Calu3 (cell line): ENCODE measurements at regions not wholly inside any gene's neighbourhood (a gene's known extent, or its start where the extent isn't known, plus 50 kb on each side); places are given as distances from the start of the nearest gene placed in this dataset.
"Not testable (repeated sequence)": the region's sequence is repeated elsewhere in the genome, so short reads cannot be mapped to it uniquely, and the experiment has no call there.

ENCODE experiments used
- BruUV-seq: library from RNA; stranded (reverse); fragments of 400-500 nt; replicated peaks from 2 replicates; lab custom pipeline; 2021; lab: Mats Ljungman, UMichigan
- CTCF ChIA-PET: fragments of 300-600 bp; sonication (Branson Sonifier 250); formaldehyde crosslinking; loops from one replicate; lab custom pipeline; 2022; ENCODE audit warnings: antibody characterized with exemption; lab: Charles Lee
- DNase-seq: peaks from one replicate; pipeline ENCODE4 v3.0.0; 2022
- H3K27ac Mint-ChIP-seq: one replicate; pipeline ENCODE4 v1.8.0; 2022; ENCODE audit warnings: mixed read lengths; ENCODE audit not compliant: unreplicated experiment
- H3K27me3 Mint-ChIP-seq: one replicate; pipeline ENCODE4 v1.8.0; 2022; ENCODE audit warnings: mixed read lengths; ENCODE audit not compliant: unreplicated experiment
- H3K36me3 Mint-ChIP-seq: one replicate; pipeline ENCODE4 v1.8.0; 2022; ENCODE audit warnings: mild to moderate bottlenecking, moderate library complexity, mixed read lengths; ENCODE audit not compliant: insufficient read depth, unreplicated experiment
- H3K4me1 Mint-ChIP-seq: one replicate; pipeline ENCODE4 v1.8.0; 2022; ENCODE audit warnings: mild to moderate bottlenecking, low read depth, mixed read lengths; ENCODE audit not compliant: unreplicated experiment
- H3K4me3 Mint-ChIP-seq: one replicate; pipeline ENCODE4 v1.8.0; 2022; ENCODE audit warnings: mild to moderate bottlenecking, low read depth, moderate library complexity, mixed read lengths; ENCODE audit not compliant: unreplicated experiment
- H3K9me3 Mint-ChIP-seq: one replicate; pipeline ENCODE4 v1.8.0; 2022; ENCODE audit warnings: low read depth, mixed read lengths; ENCODE audit not compliant: unreplicated experiment
- CTCF ChIP-seq: fragments of 200-600 bp; IDR thresholded peaks from one replicate; pipeline ENCODE4 v1.8.0; 2022; ENCODE audit warnings: antibody characterized with exemption; ENCODE audit not compliant: unreplicated experiment
- intact Hi-C: fragments of 100-400 bp; cut with micrococcal nuclease; formaldehyde crosslinking; loops from one replicate; pipeline ENCODE4 v1.10.0; 2022; ENCODE audit not compliant: unreplicated experiment

- TF ChIP-seq CTCF = no peak
- Mint-ChIP-seq H3K27ac (no peak overlapping the region), H3K9me3 (no peaks in the 10 kb centered on the region), H3K36me3 (no peaks in the 10 kb centered on the region), H3K4me1 (no peaks in the 10 kb centered on the region), H3K4me3 (no peak overlapping the region), H3K27me3 (no peaks in the 10 kb centered on the region)
- no peak for DNase-seq
- CTCF ChIA-PET = no interaction called here
- no TSS peak for BruUV-seq
- intact Hi-C loops = no loop called here
These were observed 300.5 kb upstream of the PABPC4L start for GRCh38 chr4:134501973-134502643.

- H3K4me3 Mint-ChIP-seq, DNase-seq, H3K9me3 Mint-ChIP-seq, H3K4me1 Mint-ChIP-seq, CTCF ChIA-PET, intact Hi-C loops, H3K27me3 Mint-ChIP-seq, H3K27ac Mint-ChIP-seq, BruUV-seq, H3K36me3 Mint-ChIP-seq: not testable (repeated sequence)
These were observed 299.9 kb upstream of the PABPC4L start for GRCh38 chr4:134501488-134501887.

GRCh38 chr4:134499074-134499473 is 297.5 kb upstream of the PABPC4L start:
- intact Hi-C loops = no loop called here
- Mint-ChIP-seq H3K27ac (no peak overlapping the region), H3K4me1 (no peaks in the 10 kb centered on the region), H3K36me3 (no peaks in the 10 kb centered on the region), H3K27me3 (no peaks in the 10 kb centered on the region), H3K9me3 (no peaks in the 10 kb centered on the region), H3K4me3 (no peak overlapping the region)
- TF ChIP-seq CTCF = no peak
- BruUV-seq = no TSS peak
- DNase-seq = no peak
- CTCF ChIA-PET = no interaction called here

GRCh38 chr4:134490863-134491262 is 289.3 kb upstream of the PABPC4L start:
- no TSS peak for BruUV-seq
- H3K27ac Mint-ChIP-seq = no peak overlapping the region
- no peaks in the 10 kb centered on the region for H3K36me3 Mint-ChIP-seq
- TF ChIP-seq CTCF = no peak
- CTCF ChIA-PET = no interaction called here
- intact Hi-C loops = no loop called here
- H3K4me3 Mint-ChIP-seq = no peak overlapping the region
- DNase-seq = no peak
- H3K4me1 Mint-ChIP-seq = no peaks in the 10 kb centered on the region
- H3K27me3 Mint-ChIP-seq = no peaks in the 10 kb centered on the region
- peaks cover 4% of the 10 kb centered on the region for H3K9me3 Mint-ChIP-seq

GRCh38 chr4:134483514-134483913 is 281.9 kb upstream of the PABPC4L start:
- H3K27me3 Mint-ChIP-seq, BruUV-seq, H3K4me3 Mint-ChIP-seq, H3K9me3 Mint-ChIP-seq, H3K4me1 Mint-ChIP-seq, intact Hi-C loops, H3K36me3 Mint-ChIP-seq, H3K27ac Mint-ChIP-seq, CTCF ChIA-PET, DNase-seq: not testable (repeated sequence)
